Uterus (tissue), 3 donors: ENCODE measurements at regions not wholly inside any gene's neighbourhood (a gene's known extent, or its start where the extent isn't known, plus 50 kb on each side); places are given as distances from the start of the nearest gene placed in this dataset.
"Not testable (repeated sequence)": the region's sequence is repeated elsewhere in the genome, so short reads cannot be mapped to it uniquely, and the experiment has no call there.

Experiments used
- DNase-seq, 2 donors: peaks; one replicate each; pipeline ENCODE4 v3.0.0-alpha.2; 2019 to 2020
- H3K27ac ChIP-seq, 2 donors: fragments of 200-600 bp; sonication (generic); 1 replicate in 1 of 2; 2 replicates in 1 of 2; pipeline ENCODE4 v1.5.1; 2016 to 2018
- H3K27me3 ChIP-seq, 2 donors: fragments of 200-600 bp; sonication (generic); one replicate each; pipeline ENCODE4 v1.5.1; 2018 to 2019; ENCODE audit warnings: control low read depth in 1 of 2
- H3K36me3 ChIP-seq, 2 donors: fragments of 200-600 bp; sonication (generic); one replicate each; pipeline ENCODE4 v1.5.1; 2019; ENCODE audit warnings: control low read depth in 1 of 2
- H3K4me1 ChIP-seq, 2 donors: fragments of 200-600 bp; sonication (generic); one replicate each; pipeline ENCODE4 v1.5.1; 2018 to 2019; ENCODE audit warnings: control low read depth in 1 of 2
- H3K4me3 ChIP-seq, 2 donors: fragments of 200-600 bp; sonication (generic); 1 replicate in 1 of 2; 2 replicates in 1 of 2; pipeline ENCODE4 v1.5.1; 2018 to 2019; ENCODE audit warnings: mild to moderate bottlenecking in 1 of 2
- H3K9me3 ChIP-seq, 2 donors: fragments of 200-600 bp; sonication (generic); one replicate each; pipeline ENCODE4 v1.5.1; 2019; ENCODE audit warnings: control low read depth in 1 of 2
- POLR2A ChIP-seq, 2 donors: fragments of 450-650 bp; IDR thresholded peaks; one replicate each; pipeline ENCODE4 v1.6.1; 2016; ENCODE audit warnings: antibody characterized with exemption in 2 of 2, mild to moderate bottlenecking in 1 of 2, moderate library complexity in 1 of 2
- intact Hi-C: fragments of 100-400 bp; cut with DNase I; formaldehyde crosslinking; loops from one replicate; pipeline ENCODE4 v1.15.1; 2023; ENCODE audit warnings: low total_unique reads
- TF ChIP-seq, protein P1 (sequence below), 4 experiments: fragments of 200-600 bp in 2 of 4; fragments of 450-650 bp in 2 of 4; sonication (generic) in 2 of 4; IDR thresholded peaks; one replicate each; pipeline ENCODE4 v1.5.1; 2016 to 2019; ENCODE audit warnings: antibody characterized with exemption in 4 of 4, mild to moderate bottlenecking in 2 of 4, moderate library complexity in 1 of 4
- donor health status: DM: yes; HTN: yes; CAD: no.

GRCh38 chr14:30389134-30389876 lies 169.7 kb upstream of the G2E3 start:
- H3K4me1 ChIP-seq: no peaks in the 10 kb centered on the region
- intact Hi-C loops: no loop called here
- H3K4me3 ChIP-seq: no peak overlapping the region
- no peak for DNase-seq
- no peaks in the 10 kb centered on the region for H3K9me3 ChIP-seq
- H3K27me3 ChIP-seq: no peaks in the 10 kb centered on the region
- TF ChIP-seq, protein P1, sequence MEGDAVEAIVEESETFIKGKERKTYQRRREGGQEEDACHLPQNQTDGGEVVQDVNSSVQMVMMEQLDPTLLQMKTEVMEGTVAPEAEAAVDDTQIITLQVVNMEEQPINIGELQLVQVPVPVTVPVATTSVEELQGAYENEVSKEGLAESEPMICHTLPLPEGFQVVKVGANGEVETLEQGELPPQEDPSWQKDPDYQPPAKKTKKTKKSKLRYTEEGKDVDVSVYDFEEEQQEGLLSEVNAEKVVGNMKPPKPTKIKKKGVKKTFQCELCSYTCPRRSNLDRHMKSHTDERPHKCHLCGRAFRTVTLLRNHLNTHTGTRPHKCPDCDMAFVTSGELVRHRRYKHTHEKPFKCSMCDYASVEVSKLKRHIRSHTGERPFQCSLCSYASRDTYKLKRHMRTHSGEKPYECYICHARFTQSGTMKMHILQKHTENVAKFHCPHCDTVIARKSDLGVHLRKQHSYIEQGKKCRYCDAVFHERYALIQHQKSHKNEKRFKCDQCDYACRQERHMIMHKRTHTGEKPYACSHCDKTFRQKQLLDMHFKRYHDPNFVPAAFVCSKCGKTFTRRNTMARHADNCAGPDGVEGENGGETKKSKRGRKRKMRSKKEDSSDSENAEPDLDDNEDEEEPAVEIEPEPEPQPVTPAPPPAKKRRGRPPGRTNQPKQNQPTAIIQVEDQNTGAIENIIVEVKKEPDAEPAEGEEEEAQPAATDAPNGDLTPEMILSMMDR (IDR thresholded peaks at IDR 0.05): no peak
- TF ChIP-seq POLR2A (IDR thresholded peaks at IDR 0.05): no peak
- no peak overlapping the region for H3K27ac ChIP-seq
- no peaks in the 10 kb centered on the region for H3K36me3 ChIP-seq

- Histone ChIP-seq H3K36me3 (no peaks in the 10 kb centered on the region), H3K27ac (no peak overlapping the region)
- intact Hi-C loops: no loop called here
These were observed 169.0 kb upstream of the G2E3 start for GRCh38 chr14:30389877-30390385.

DNA sequence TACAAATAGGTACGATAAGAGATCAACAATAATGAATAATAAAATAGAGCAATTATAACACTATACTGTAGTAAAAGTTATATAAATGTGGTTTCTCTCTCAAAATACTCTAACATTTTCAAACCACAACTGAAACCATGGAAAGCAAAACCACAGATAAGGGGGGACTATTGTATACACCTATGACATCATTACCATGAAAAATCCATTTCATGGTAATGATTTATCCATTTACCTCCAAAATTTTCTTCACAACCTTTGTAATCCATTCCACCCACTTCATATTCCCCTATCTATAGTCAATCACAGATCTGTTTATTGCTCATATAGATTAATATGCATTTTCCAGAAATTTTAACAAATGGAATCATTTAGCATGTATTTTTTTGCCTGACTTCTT lies 163.9 kb upstream of the G2E3 start:
- no peaks in the 10 kb centered on the region for H3K4me1 ChIP-seq
- TF ChIP-seq POLR2A (IDR thresholded peaks at IDR 0.05): no peak
- TF ChIP-seq, protein P1 (IDR thresholded peaks at IDR 0.05): no peak
- no peak overlapping the region for H3K4me3 ChIP-seq
- H3K9me3 ChIP-seq: no peaks in the 10 kb centered on the region
- intact Hi-C loops: no loop called here
- no peak for DNase-seq
- H3K36me3 ChIP-seq: no peaks in the 10 kb centered on the region
- no peak overlapping the region for H3K27ac ChIP-seq
- H3K27me3 ChIP-seq: no peaks in the 10 kb centered on the region

More at GRCh38 chr14:30389877-30390385, 169.0 kb upstream of the G2E3 start:
- Histone ChIP-seq H3K9me3 (no peaks in the 10 kb centered on the region), H3K27me3 (no peaks in the 10 kb centered on the region), H3K4me3 (no peak overlapping the region), H3K4me1 (no peaks in the 10 kb centered on the region)
- DNase-seq: no peak
- TF ChIP-seq, protein P1 (IDR thresholded peaks at IDR 0.05): no peak
- no peak for TF ChIP-seq POLR2A (IDR thresholded peaks at IDR 0.05)

DNA sequence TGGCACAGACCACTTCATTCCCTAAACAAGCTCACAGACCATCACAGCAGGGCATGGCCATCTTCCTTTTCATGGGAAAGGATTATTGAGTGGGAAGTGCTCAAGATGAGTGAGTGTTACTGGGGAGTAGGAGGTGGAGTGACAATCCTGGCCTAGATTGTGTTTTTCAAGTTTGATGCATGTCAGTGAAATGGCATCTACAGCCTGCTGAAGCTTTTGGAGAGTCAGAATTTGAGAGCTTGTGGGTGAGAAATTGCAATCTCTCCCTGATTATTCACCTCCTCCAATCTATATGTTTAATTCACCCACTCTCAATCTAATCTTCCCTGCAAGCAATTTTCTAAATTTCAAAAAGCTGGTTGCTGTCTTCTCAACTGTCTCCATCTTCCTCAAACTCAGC lies 156.1 kb upstream of the G2E3 start:
- DNase-seq: no peak
- Histone ChIP-seq H3K36me3 (no peaks in the 10 kb centered on the region), H3K27ac (no peak overlapping the region), H3K4me3 (no peak overlapping the region), H3K4me1 (no peaks in the 10 kb centered on the region), H3K9me3 (no peaks in the 10 kb centered on the region), H3K27me3 (no peaks in the 10 kb centered on the region)
- intact Hi-C loops: no loop called here
- TF ChIP-seq POLR2A (IDR thresholded peaks at IDR 0.05): no peak
- TF ChIP-seq, protein P1 (IDR thresholded peaks at IDR 0.05): no peak

GRCh38 chr14:30403791-30404190 lies 155.2 kb upstream of the G2E3 start:
- H3K4me3 ChIP-seq: no peak overlapping the region
- intact Hi-C loops: no loop called here
- TF ChIP-seq POLR2A (IDR thresholded peaks at IDR 0.05): no peak
- TF ChIP-seq, protein P1 (IDR thresholded peaks at IDR 0.05): no peak

GRCh38 chr14:30409508-30410015 lies 149.4 kb upstream of the G2E3 start:
- intact Hi-C loops, H3K27ac ChIP-seq, DNase-seq, H3K36me3 ChIP-seq, H3K27me3 ChIP-seq, H3K4me3 ChIP-seq, H3K9me3 ChIP-seq, H3K4me1 ChIP-seq: not testable (repeated sequence)

More at GRCh38 chr14:30403791-30404190, 155.2 kb upstream of the G2E3 start:
- no peak overlapping the region for H3K27ac ChIP-seq
- H3K9me3 ChIP-seq: no peaks in the 10 kb centered on the region
- H3K4me1 ChIP-seq: no peaks in the 10 kb centered on the region
- H3K27me3 ChIP-seq: no peaks in the 10 kb centered on the region
- no peaks in the 10 kb centered on the region for H3K36me3 ChIP-seq
- DNase-seq: no peak
